GM19023 (cell line): ENCODE measurements at regions not wholly inside any gene's neighbourhood (a gene's known extent, or its start where the extent isn't known, plus 50 kb on each side); places are given as distances from the start of the nearest gene placed in this dataset.

Experiments
- ATAC-seq: cut with Tn5 transposase; IDR thresholded peaks from one replicate; pipeline ENCODE4 v1.9.1; 2021; ENCODE audit warnings: mild to moderate bottlenecking, moderate library complexity; ENCODE audit not compliant: unreplicated experiment

GRCh38 chr13:104466016-104466415, 1399.8 kb upstream of the SLC10A2 start:
- no peak for ATAC-seq

GRCh38 chr13:104461049-104461448, 1394.8 kb upstream of the SLC10A2 start:
- ATAC-seq: no peak

GRCh38 chr13:104460554-104460953, 1394.3 kb upstream of the SLC10A2 start:
- ATAC-seq: no peak

- no peak for ATAC-seq
Measured at GRCh38 chr13:104450006-104450405, 1383.8 kb upstream of the SLC10A2 start.

GRCh38 chr13:104447348-104447747, 1381.1 kb upstream of the SLC10A2 start:
- ATAC-seq: no peak

- no peak for ATAC-seq
Measured at GRCh38 chr13:104442536-104442935, 1376.3 kb upstream of the SLC10A2 start.

GRCh38 chr13:104436555-104436954, 1370.3 kb upstream of the SLC10A2 start:
- no peak for ATAC-seq

GRCh38 chr13:104431895-104432294, 1365.7 kb upstream of the SLC10A2 start:
- ATAC-seq: no peak

GRCh38 chr13:104426435-104426834, 1360.2 kb upstream of the SLC10A2 start:
- no peak for ATAC-seq

- no peak for ATAC-seq
Measured at GRCh38 chr13:104422668-104423067, 1356.5 kb upstream of the SLC10A2 start.

- no peak for ATAC-seq
Measured at GRCh38 chr13:104416973-104417372, 1350.8 kb upstream of the SLC10A2 start.

- no peak for ATAC-seq
Measured at GRCh38 chr13:104414771-104415170, 1348.6 kb upstream of the SLC10A2 start.

GRCh38 chr13:104414181-104414580, 1348.0 kb upstream of the SLC10A2 start:
- ATAC-seq: no peak

- no peak for ATAC-seq
Measured at GRCh38 chr13:104411141-104411765, 1345.0 kb upstream of the SLC10A2 start.

- no peak for ATAC-seq
Measured at GRCh38 chr13:104408733-104409132, 1342.5 kb upstream of the SLC10A2 start.

GRCh38 chr13:104404325-104404724, 1338.1 kb upstream of the SLC10A2 start:
- no peak for ATAC-seq

GRCh38 chr13:104389691-104390090, 1323.5 kb upstream of the SLC10A2 start:
- ATAC-seq: no peak

- no peak for ATAC-seq
Measured at GRCh38 chr13:104387510-104387909, 1321.3 kb upstream of the SLC10A2 start.

GRCh38 chr13:104385404-104385803, 1319.2 kb upstream of the SLC10A2 start:
- ATAC-seq: no peak

- no peak for ATAC-seq
Measured at GRCh38 chr13:104382951-104383350, 1316.7 kb upstream of the SLC10A2 start.

GRCh38 chr13:104376588-104376987, 1310.4 kb upstream of the SLC10A2 start:
- no peak for ATAC-seq

GRCh38 chr13:104375614-104376013, 1309.4 kb upstream of the SLC10A2 start:
- no peak for ATAC-seq

- no peak for ATAC-seq
Measured at GRCh38 chr13:104372095-104372655, 1306.0 kb upstream of the SLC10A2 start.
